Kidney tubule cell (primary cell): ENCODE measurements at regions not wholly inside any gene's neighbourhood (a gene's known extent, or its start where the extent isn't known, plus 50 kb on each side); places are given as distances from the start of the nearest gene placed in this dataset.
A peak's percentile ranks its signal among the peaks of the same experiment; 100 is the strongest.
"Not testable (repeated sequence)": the region's sequence is repeated elsewhere in the genome, so short reads cannot be mapped to it uniquely, and the experiment has no call there.

ENCODE experiments used
- DNase-seq: peaks from one replicate; pipeline ENCODE4 v3.0.0-alpha.2; 2018; ENCODE audit warnings: low spot score

- DNase-seq = no peak
Measured at GRCh38 chr6:130672153-130672552, 155.1 kb upstream of the SMLR1 start.

GRCh38 chr6:130674604-130675003 lies 152.6 kb upstream of the SMLR1 start:
- DNase-seq = no peak

GRCh38 chr6:130675072-130675471 lies 152.1 kb upstream of the SMLR1 start:
- DNase-seq = no peak

- DNase-seq = no peak
Measured at GRCh38 chr6:130676077-130676772, 151.0 kb upstream of the SMLR1 start.

GRCh38 chr6:130676773-130677144 lies 150.4 kb upstream of the SMLR1 start:
- no peak for DNase-seq

GRCh38 chr6:130677312-130677711 lies 149.9 kb upstream of the SMLR1 start:
- DNase-seq = no peak

GRCh38 chr6:130677766-130678165 lies 149.4 kb upstream of the SMLR1 start:
- DNase-seq = no peak

- no peak for DNase-seq
Measured at GRCh38 chr6:130679684-130680083, 147.5 kb upstream of the SMLR1 start.

- no peak for DNase-seq
Measured at GRCh38 chr6:130680116-130680515, 147.1 kb upstream of the SMLR1 start.

GRCh38 chr6:130681028-130681427 lies 146.2 kb upstream of the SMLR1 start:
- no peak for DNase-seq

GRCh38 chr6:130682066-130682465 lies 145.1 kb upstream of the SMLR1 start:
- DNase-seq = no peak

- no peak for DNase-seq
Measured at GRCh38 chr6:130683761-130684517, 143.3 kb upstream of the SMLR1 start.

GRCh38 chr6:130692659-130693058 lies 134.5 kb upstream of the SMLR1 start:
- no peak for DNase-seq

GRCh38 chr6:130693944-130694343 lies 133.3 kb upstream of the SMLR1 start:
- DNase-seq = no peak

GRCh38 chr6:130694606-130695005 lies 132.6 kb upstream of the SMLR1 start:
- DNase-seq = no peak

- no peak for DNase-seq
Measured at GRCh38 chr6:130696806-130697205, 130.4 kb upstream of the SMLR1 start.

GRCh38 chr6:130697271-130697994 lies 129.8 kb upstream of the SMLR1 start:
- DNase-seq = no peak

- DNase-seq = peak; percentile 42
Measured at GRCh38 chr6:130697995-130698535, 129.1 kb upstream of the SMLR1 start.

- no peak for DNase-seq
Measured at GRCh38 chr6:130699742-130700141, 127.5 kb upstream of the SMLR1 start.

GRCh38 chr6:130700397-130700796 lies 126.8 kb upstream of the SMLR1 start:
- DNase-seq = no peak

GRCh38 chr6:130708338-130708737 lies 118.9 kb upstream of the SMLR1 start:
- DNase-seq = no peak

- not testable (repeated sequence) for DNase-seq
Measured at GRCh38 chr6:130711641-130712040, 115.6 kb upstream of the SMLR1 start.

GRCh38 chr6:130713144-130713543 lies 114.1 kb upstream of the SMLR1 start:
- DNase-seq = no peak
